Duodenal mucosa (tissue), 2 donors: ENCODE measurements at regions not wholly inside any gene's neighbourhood (a gene's known extent, or its start where the extent isn't known, plus 50 kb on each side); places are given as distances from the start of the nearest gene placed in this dataset.
A peak's percentile ranks its signal among the peaks of the same experiment; 100 is the strongest.

ENCODE experiments used
- H3K27ac ChIP-seq: one replicate; pipeline ENCODE4 v1.7.0; 2013; ENCODE audit warnings: low read depth, low read length
- H3K27me3 ChIP-seq, 2 donors: one replicate each; pipeline ENCODE4 v1.7.0; 2013; ENCODE audit warnings: low read length in 2 of 2, control low read depth in 1 of 2; ENCODE audit not compliant: insufficient read depth in 2 of 2, control insufficient read depth in 1 of 2
- H3K36me3 ChIP-seq, 2 donors: one replicate each; pipeline ENCODE4 v1.7.0; 2013; ENCODE audit warnings: low read length in 2 of 2, control low read depth in 1 of 2; ENCODE audit not compliant: insufficient read depth in 2 of 2, control insufficient read depth in 1 of 2
- H3K4me1 ChIP-seq, 2 donors: one replicate each; pipeline ENCODE4 v1.7.0; 2013; ENCODE audit warnings: low read length in 2 of 2, control low read depth in 1 of 2; ENCODE audit not compliant: insufficient read depth in 2 of 2, control insufficient read depth in 1 of 2
- H3K4me3 ChIP-seq, 2 donors: one replicate each; pipeline ENCODE4 v1.7.0; 2013; ENCODE audit warnings: low read length in 2 of 2, low read depth in 1 of 2
- H3K9ac ChIP-seq, 2 donors: one replicate each; pipeline ENCODE4 v1.7.0; 2013; ENCODE audit warnings: low read length in 2 of 2, low read depth in 1 of 2
- H3K9me3 ChIP-seq, 2 donors: one replicate each; pipeline ENCODE4 v1.7.0; 2013; ENCODE audit warnings: low read length in 2 of 2, control low read depth in 1 of 2; ENCODE audit not compliant: control insufficient read depth in 1 of 2

DNA sequence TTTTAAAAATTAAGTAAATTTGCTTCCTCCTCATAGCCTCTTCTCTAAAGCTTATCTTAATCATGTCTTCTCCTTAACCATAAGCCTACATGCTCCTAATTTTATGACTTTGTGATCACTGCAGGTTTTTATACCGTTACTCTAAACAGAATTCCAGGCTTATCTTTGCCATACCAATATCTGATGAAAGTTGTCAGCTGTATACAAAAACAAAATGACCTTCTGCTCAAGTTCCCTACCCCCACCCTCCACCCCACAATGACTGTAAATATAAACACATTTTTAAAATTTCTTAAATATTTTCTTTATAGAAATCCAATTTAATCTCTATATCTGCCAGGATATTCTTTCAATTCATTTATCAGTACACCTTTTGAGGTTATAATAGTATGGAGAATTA, 60.5 kb upstream of the SGK1 start:
- Histone ChIP-seq H3K9ac (no peak overlapping the region), H3K36me3 (no peaks in the 10 kb centered on the region), H3K4me1 (peaks cover 8 to 26% of the 10 kb centered on the region in 2 donors), H3K27me3 (no peaks in the 10 kb centered on the region), H3K9me3 (no peaks in the 10 kb centered on the region), H3K27ac (no peak overlapping the region), H3K4me3 (no peak overlapping the region)

DNA sequence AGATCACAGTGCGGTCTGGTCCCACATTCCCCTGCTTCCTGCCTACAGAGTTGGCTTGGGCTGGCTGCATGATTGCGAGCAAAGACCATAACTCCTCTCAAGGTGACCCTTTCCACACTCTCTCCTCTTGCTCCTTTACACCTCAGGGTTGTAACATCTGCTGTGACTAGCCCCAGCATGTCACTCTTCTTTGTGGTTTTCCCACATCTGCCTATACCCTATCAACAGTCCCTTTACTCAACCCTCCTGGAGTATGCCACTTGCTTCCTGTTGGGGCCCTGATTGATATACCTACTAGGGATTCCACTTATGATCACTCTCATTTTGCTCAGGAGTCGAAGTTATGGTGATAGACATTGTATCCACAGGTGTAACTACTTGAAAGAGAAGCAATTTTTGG, 58.9 kb upstream of the SGK1 start:
- no peaks in the 10 kb centered on the region for H3K9me3 ChIP-seq
- H3K36me3 ChIP-seq: no peaks in the 10 kb centered on the region
- peaks cover 17 to 40% of the 10 kb centered on the region in 2 donors for H3K4me1 ChIP-seq

DNA sequence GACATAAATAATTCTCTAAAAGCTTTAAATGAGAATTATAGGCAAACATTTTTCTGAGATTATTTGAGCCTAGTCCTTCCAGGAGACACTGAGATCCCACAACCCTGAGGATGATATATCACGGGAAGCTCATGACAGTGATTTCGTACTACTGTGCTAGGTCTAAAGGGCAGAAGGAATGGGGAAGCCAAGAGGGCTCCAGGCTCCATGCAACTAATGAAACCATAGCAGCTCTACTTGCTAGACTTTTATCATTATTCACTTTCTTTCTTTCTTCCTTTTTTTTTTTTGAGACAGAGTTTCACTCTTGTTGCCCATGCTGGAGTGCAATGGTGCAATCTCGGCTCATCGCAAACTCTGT, 57.3 kb upstream of the SGK1 start:
- H3K27ac ChIP-seq: no peak overlapping the region

More for the DNA sequence above, 58.9 kb upstream of the SGK1 start:
- Histone ChIP-seq H3K27ac (no peak overlapping the region), H3K4me3 (no peak overlapping the region), H3K9ac (no peak overlapping the region), H3K27me3 (no peaks in the 10 kb centered on the region)

DNA sequence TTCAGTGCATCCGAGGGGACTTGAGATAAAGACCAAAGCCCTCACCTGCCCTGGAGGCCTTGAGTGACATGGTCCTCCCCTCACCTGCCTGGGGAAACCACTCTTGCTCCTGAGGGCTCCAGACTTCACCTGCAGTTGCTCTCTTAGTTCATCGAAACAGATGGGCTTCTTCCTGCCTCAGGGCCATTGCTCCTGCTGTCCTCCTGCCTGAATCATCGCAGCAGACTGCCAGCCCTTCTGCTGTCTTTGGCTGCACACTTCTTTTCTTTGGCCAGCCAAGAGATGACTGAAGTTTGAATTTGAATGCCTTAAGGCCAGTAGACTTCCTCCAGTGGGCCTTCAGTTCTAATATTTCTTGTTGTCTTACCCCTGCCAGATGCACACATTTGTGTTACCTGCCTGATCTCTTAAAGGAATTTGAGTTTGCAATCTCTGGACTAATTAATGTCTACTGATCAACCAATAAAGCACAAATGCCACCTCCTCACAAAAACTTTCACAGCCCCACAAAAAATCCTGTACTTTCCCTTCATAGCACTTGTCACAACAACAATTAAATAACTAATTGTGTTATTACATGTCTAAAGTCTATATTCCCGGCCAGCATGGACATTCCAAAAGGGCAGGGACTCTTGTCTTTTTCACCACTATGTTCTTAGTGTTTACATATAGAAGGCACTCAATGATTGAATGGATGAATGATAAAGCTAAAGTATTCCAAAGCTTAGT, 56.7 kb upstream of the SGK1 start:
- no peak overlapping the region for H3K9ac ChIP-seq
- H3K4me3 ChIP-seq: no peak overlapping the region
- H3K27me3 ChIP-seq: no peaks in the 10 kb centered on the region
- no peaks in the 10 kb centered on the region for H3K36me3 ChIP-seq
- no peak overlapping the region for H3K27ac ChIP-seq
- no peaks in the 10 kb centered on the region for H3K9me3 ChIP-seq
- peaks cover 17 to 42% of the 10 kb centered on the region in 2 donors for H3K4me1 ChIP-seq

More for the DNA sequence above, 57.3 kb upstream of the SGK1 start:
- peaks cover 17 to 42% of the 10 kb centered on the region in 2 donors for H3K4me1 ChIP-seq
- no peaks in the 10 kb centered on the region for H3K36me3 ChIP-seq
- no peaks in the 10 kb centered on the region for H3K27me3 ChIP-seq
- H3K9ac ChIP-seq: no peak overlapping the region
- no peaks in the 10 kb centered on the region for H3K9me3 ChIP-seq
- H3K4me3 ChIP-seq: no peak overlapping the region

DNA sequence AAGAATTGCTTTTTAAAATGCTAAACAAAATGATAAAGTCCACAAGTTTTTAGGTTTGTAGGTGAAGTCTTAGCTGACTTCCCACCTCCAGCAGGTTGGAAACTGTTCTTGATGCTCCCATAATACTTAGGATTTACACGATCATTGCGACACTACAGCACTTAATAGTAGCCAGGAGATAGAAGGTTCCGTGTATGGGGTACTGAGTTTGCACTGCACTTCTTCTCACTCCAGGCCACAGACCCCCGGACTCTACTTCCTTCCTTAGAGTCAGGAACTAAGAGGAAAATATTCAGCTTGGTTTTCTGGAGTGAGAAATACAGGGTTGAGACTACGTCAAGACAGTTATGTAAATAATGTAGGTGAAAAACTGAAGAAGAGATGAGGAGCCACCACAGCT, 56.1 kb upstream of the SGK1 start:
- Histone ChIP-seq H3K9me3 (no peaks in the 10 kb centered on the region), H3K27ac (no peak overlapping the region), H3K27me3 (no peaks in the 10 kb centered on the region), H3K36me3 (no peaks in the 10 kb centered on the region), H3K4me3 (no peak overlapping the region), H3K4me1 (peaks cover 16 to 38% of the 10 kb centered on the region in 2 donors), H3K9ac (no peak overlapping the region)

DNA sequence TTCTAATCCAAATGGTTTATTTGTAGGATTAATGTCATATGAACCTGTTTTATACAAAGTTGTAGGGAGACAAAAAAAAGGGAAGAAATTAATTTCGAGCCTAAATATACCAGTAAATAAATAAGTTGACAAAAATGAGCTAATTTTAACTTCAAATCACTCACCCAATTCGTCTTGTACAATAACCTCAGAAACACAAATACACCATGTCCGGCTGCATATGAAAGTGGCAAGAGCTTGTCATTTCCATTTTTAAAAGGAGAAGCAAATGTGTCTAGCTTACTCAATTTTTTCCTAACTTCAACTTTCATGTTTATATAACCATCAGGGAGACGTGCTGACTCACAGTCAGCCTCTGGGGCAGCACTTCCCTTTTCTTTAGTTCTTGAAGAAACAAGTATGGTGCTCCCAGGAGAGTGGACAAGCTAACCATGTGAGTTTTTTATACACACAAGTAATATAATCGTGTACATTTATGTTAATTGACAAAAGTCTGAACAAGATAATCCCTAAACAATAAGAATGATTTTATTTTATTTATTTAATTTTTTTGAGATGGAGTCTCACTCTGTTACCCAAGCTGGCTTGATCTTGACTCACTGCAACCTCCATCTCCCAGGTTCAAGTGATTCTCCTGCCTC, 55.5 kb upstream of the SGK1 start:
- no peak overlapping the region for H3K4me3 ChIP-seq
- H3K27me3 ChIP-seq: no peaks in the 10 kb centered on the region
- H3K9ac ChIP-seq: no peak overlapping the region
- H3K9me3 ChIP-seq: no peaks in the 10 kb centered on the region
- H3K4me1 ChIP-seq: peaks cover 13 to 36% of the 10 kb centered on the region in 2 donors
- H3K27ac ChIP-seq: peak overlapping the region; percentile 35
- no peaks in the 10 kb centered on the region for H3K36me3 ChIP-seq

DNA sequence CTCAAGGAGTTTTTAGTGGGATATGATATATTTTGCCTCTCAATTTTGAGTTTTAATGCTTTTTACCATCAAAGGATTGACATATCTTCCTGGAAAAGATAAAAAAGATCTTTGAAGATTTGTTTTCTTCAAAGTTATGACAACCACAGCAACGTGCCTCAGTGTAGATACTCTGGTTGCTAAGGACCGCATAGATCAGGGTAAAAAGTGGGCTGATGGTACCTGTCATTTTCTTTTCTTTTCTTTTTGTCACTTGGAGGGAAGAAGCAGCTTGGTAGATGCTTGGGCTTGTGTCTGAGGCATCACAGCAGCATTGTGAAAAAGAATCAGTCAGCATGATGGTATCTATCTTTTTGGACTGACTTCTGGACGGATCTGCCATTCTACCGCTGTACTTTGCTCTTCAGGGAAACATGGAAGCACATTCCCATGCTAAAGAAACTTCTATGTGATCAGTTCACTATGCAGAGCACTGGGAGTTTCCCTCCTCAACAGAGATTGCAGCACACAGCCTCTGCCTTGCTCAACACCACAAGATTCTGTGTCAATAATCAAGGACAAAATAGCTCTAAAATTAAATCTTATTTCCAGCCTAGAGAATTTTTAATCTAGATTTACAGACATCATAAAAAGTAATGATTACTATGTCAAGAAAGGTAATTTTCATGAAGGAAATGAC, 54.8 kb upstream of the SGK1 start:
- H3K27ac ChIP-seq: peak overlapping the region; percentile 35
- H3K36me3 ChIP-seq: no peaks in the 10 kb centered on the region
- peaks cover 15 to 38% of the 10 kb centered on the region in 2 donors for H3K4me1 ChIP-seq
- H3K4me3 ChIP-seq: no peak overlapping the region
- H3K9me3 ChIP-seq: no peaks in the 10 kb centered on the region
- H3K9ac ChIP-seq: no peak overlapping the region
- H3K27me3 ChIP-seq: no peaks in the 10 kb centered on the region

DNA sequence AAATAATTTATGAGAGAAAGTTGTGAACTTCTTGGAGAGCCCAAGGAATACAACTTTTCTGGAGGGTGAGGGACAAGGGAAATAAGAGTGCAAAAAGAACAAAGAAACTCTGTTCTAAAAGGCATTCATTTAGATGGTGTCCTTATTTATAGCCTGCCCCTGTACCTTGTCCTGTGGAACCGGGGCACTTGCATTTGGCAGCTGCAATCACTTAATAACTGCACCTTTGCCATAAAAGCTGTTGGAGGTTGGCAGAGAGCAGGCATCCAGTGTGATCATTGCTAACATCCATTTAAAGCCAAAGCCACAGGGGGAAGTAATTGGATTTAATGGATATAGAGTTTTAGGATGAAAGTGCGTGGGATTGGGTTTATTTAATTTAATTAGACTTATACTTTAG, 50.8 kb upstream of the SGK1 start:
- no peaks in the 10 kb centered on the region for H3K36me3 ChIP-seq
- no peak overlapping the region for H3K4me3 ChIP-seq
- no peaks in the 10 kb centered on the region for H3K9me3 ChIP-seq
- no peak overlapping the region for H3K27ac ChIP-seq
- no peaks in the 10 kb centered on the region for H3K27me3 ChIP-seq
- no peak overlapping the region for H3K9ac ChIP-seq
- peaks cover 16 to 28% of the 10 kb centered on the region in 2 donors for H3K4me1 ChIP-seq
